K562 (cell line): ENCODE measurements at regions not wholly inside any gene's neighbourhood (a gene's known extent, or its start where the extent isn't known, plus 50 kb on each side); places are given as distances from the start of the nearest gene placed in this dataset.

Experiments used
- ATAC-seq: fragments of 200-7000 bp; cut with Tn5 transposase; 3 replicates; pipeline ENCODE4 v1.9.1; 2020; ENCODE audit warnings: moderate library complexity
- BruUV-seq: library from RNA; stranded (reverse); fragments of 400-500 nt; replicated peaks from 2 replicates; lab custom pipeline; 2021; lab: Mats Ljungman, UMichigan
- CTCF ChIA-PET: fragments of 300-600 bp; formaldehyde crosslinking; extraction: SDS; loops from one replicate; lab custom pipeline; 2021; ENCODE audit warnings: low intra/inter-chr PET ratio; lab: Yijun Ruan, JAX
- POLR2A ChIA-PET: fragments of 300-600, 350-650 bp; sonication (Branson Sonifier 250); formaldehyde crosslinking; extraction: SDS; loops from one replicate; lab custom pipeline; 2021; ENCODE audit warnings: antibody characterized with exemption, inconsistent platforms; lab: Yijun Ruan, JAX
- DNase-seq, 4 experiments: peaks; one replicate each; pipeline versions ENCODE4 v3.0.0 to v3.0.0-alpha.2; 2011 to 2018; ENCODE audit warnings: low spot score in 3 of 4, mixed read lengths in 3 of 4; ENCODE audit errors: extremely low read depth in 1 of 4
- FAIRE-seq: peaks from 2 replicates; lab custom pipeline; 2011; peaks lifted over from hg19 to GRCh38; lab: Jason Lieb, UNC
- H2AFZ ChIP-seq: 2 replicates; pipeline ENCODE4 v1.6.0; 2011; ENCODE audit warnings: low read depth, low read length, control low read depth, inconsistent platforms
- H3K27ac ChIP-seq: fragments of 200-600 bp; 3 replicates; pipeline ENCODE4 v1.8.0; 2011; ENCODE audit warnings: low read depth, mild to moderate bottlenecking, control low read depth, inconsistent platforms, low read length, moderate library complexity, mixed read lengths; ENCODE audit errors: extremely low read depth
- H3K27me3 ChIP-seq, 2 experiments: fragments of 300-600 bp in 1 of 2; 2 replicates in 1 of 2; 3 replicates in 1 of 2; pipeline versions ENCODE4 v1.6.0 to v1.8.0; 2011; ENCODE audit warnings: inconsistent platforms in 2 of 2, low read length in 2 of 2, mild to moderate bottlenecking in 1 of 2, mixed read lengths in 1 of 2, moderate library complexity in 1 of 2; ENCODE audit not compliant: control insufficient read depth in 2 of 2, insufficient read depth in 2 of 2
- H3K36me3 ChIP-seq: fragments of 300-600 bp; 3 replicates; pipeline ENCODE4 v1.8.0; 2011; ENCODE audit warnings: mild to moderate bottlenecking, low read length, inconsistent platforms; ENCODE audit not compliant: control insufficient read depth, insufficient read depth
- H3K4me1 ChIP-seq, 2 experiments: fragments of 200-600 bp in 1 of 2; replicated peaks in 1 of 2; 2 replicates in 1 of 2; 3 replicates in 1 of 2; pipeline versions ENCODE4 v1.5.1 to v1.8.0; 2011; ENCODE audit warnings: inconsistent platforms in 2 of 2, low read length in 2 of 2, mild to moderate bottlenecking in 1 of 2, mixed read lengths in 1 of 2, moderate library complexity in 1 of 2; ENCODE audit not compliant: control insufficient read depth in 2 of 2, insufficient read depth in 2 of 2
- H3K4me2 ChIP-seq: 2 replicates; pipeline ENCODE4 v1.6.1; 2011; ENCODE audit warnings: low read length, control low read depth, inconsistent platforms, mixed read lengths; ENCODE audit not compliant: insufficient read depth
- H3K4me3 ChIP-seq: fragments of 200-600 bp; sonication (generic), shearing (Covaris generic); 2 replicates; pipeline ENCODE4 v1.5.1; 2016; ENCODE audit warnings: control low read depth, inconsistent platforms
- H3K79me2 ChIP-seq: fragments of 200-600 bp; 3 replicates; pipeline ENCODE4 v1.8.0; 2011; ENCODE audit warnings: low read length, inconsistent platforms; ENCODE audit not compliant: control insufficient read depth, insufficient read depth
- H3K9ac ChIP-seq, 2 experiments: 2 replicates each; pipeline versions ENCODE4 v1.6.0 to v1.6.1; 2011; ENCODE audit warnings: low read depth in 2 of 2, low read length in 2 of 2, control low read depth in 1 of 2, inconsistent platforms in 1 of 2, mild to moderate bottlenecking in 1 of 2, mixed read lengths in 1 of 2; ENCODE audit not compliant: insufficient read depth in 1 of 2
- H3K9me1 ChIP-seq: one replicate; pipeline ENCODE4 v1.6.0; 2011; ENCODE audit warnings: inconsistent platforms, mild to moderate bottlenecking, low read length, moderate library complexity; ENCODE audit not compliant: control insufficient read depth, insufficient read depth
- H3K9me3 ChIP-seq: replicated peaks from 2 replicates; pipeline ENCODE4 v1.5.1; 2011; ENCODE audit warnings: low read depth, low read length, inconsistent platforms; ENCODE audit not compliant: control insufficient read depth, insufficient read depth
- H4K20me1 ChIP-seq: replicated peaks from 2 replicates; pipeline ENCODE4 v1.6.1; 2011; ENCODE audit warnings: low read length, inconsistent platforms, mixed read lengths; ENCODE audit not compliant: control insufficient read depth, insufficient read depth
- FOXM1 ChIP-seq, 2 experiments: fragments of 450-650 bp in 1 of 2; sonication (generic) in 1 of 2; formaldehyde crosslinking in 1 of 2; IDR thresholded peaks; 2 replicates each; pipeline versions ENCODE4 v1.6.1 to v1.9.0; 2017 to 2022; ENCODE audit warnings: low read depth in 2 of 2, mild to moderate bottlenecking in 2 of 2, missing genetic modification reagents in 1 of 2, moderate library complexity in 1 of 2
- FUS ChIP-seq: fragments of 200-400 bp; formaldehyde crosslinking; optimal IDR thresholded peaks from 2 replicates; pipeline ENCODE3; 2017; ENCODE audit warnings: low read depth, low read length
- PPARD ChIP-seq: fragments of 250-450 bp; sonication (Bioruptor Pico); IDR thresholded peaks from 2 replicates; pipeline ENCODE4 v1.8.0; 2022; ENCODE audit warnings: inconsistent platforms, mild to moderate bottlenecking, moderate library complexity
- RFX7 ChIP-seq: fragments of 250-450 bp; sonication (Bioruptor Pico); IDR thresholded peaks from 2 replicates; pipeline ENCODE4 v1.5.1; 2021; ENCODE audit warnings: mild to moderate bottlenecking
- ZNF551 ChIP-seq: fragments of 250-450 bp; sonication (Bioruptor Pico); IDR thresholded peaks from 2 replicates; pipeline ENCODE4 v1.5.0; 2021; ENCODE audit warnings: mild to moderate bottlenecking, moderate library complexity
- WGBS: fragments of 100-300 bp; shearing (Covaris generic); methylation state at CpG from one replicate; pipeline ENCODE4 v1.1.6; 2016; ENCODE audit warnings: low coverage, mixed read lengths; ENCODE audit not compliant: insufficient coverage; ENCODE audit errors: missing lambda C conversion rate; 5-methylcytosine and 5-hydroxymethylcytosine counted together
- in situ Hi-C: fragments of 300-500 bp; cut with MboI; formaldehyde crosslinking; loops from 4 replicates; pipeline ENCODE4 v1.15.0; 2018; ENCODE audit warnings: inconsistent platforms, mixed read lengths
- intact Hi-C: fragments of 100-400 bp; cut with micrococcal nuclease; formaldehyde crosslinking; loops from 2 replicates; pipeline ENCODE4 v1.14.2; 2022
- TF ChIP-seq, protein P1 (sequence below): fragments of 250-450 bp; sonication (Bioruptor Pico); IDR thresholded peaks from 2 replicates; pipeline ENCODE4 v1.9.0; 2021; ENCODE audit warnings: mild to moderate bottlenecking

DNA sequence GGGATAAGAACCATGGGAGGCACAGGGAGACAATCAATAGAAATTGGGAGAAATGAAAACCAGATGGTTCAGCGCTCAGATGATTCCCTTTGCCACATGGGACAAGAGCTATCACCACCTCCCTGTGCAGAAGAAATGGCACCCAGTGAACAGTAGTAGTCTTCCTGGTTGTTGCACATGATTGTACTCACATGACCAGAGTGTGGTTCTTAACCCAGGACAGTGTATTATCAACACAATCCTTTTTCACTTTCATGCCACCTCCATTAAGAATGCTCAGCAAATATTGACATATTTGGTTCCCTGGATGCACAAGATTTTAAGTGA lies 149.0 kb upstream of the SH3BP4 start (continued):
- no peak for TF ChIP-seq RFX7 (CRISPR knock-in tag)
- no peak for TF ChIP-seq ZNF551 (CRISPR knock-in tag)

DNA sequence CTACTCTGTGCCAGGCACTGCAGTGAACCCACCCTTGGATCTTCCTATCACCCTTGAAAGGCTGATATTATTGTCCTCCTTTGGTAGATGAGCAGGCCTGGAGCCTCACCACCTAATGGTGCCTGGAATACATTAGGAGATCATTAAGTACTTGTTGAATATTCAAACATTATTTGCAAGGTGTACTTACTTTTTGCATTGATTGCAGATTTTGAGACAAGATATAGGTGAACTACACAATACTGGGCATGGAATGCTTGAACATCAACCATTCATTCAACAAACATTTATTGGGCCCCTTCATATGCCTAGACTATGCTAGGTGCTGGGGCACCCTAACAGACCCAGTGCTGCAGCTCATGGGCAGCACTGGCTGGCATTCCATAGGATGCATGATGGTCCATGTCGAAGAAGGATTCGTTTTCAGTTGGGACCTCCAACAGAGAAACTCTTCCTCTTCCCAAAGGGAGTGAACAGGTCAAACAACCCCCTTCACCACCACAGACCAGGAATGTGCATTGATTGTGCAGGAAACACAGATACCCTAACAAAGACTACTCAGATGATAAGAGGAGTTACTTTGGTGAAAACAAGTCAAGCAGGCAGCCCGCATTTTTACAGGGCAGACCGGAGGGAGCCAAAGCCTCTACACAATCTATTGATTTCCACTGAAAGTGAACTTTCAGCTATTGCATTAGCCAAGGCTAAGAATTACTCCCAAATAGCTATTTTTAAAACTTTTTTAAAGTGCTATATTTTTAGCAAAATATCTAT lies 149.6 kb upstream of the SH3BP4 start:
- no peaks in the 10 kb centered on the region for H3K9me3 ChIP-seq
- H3K9me1 ChIP-seq, result no peaks in the 10 kb centered on the region
- no peak for FAIRE-seq
- H3K9ac ChIP-seq, result no peak overlapping the region
- TF ChIP-seq FOXM1 (IDR thresholded peaks at IDR 0.05; ENCODE audit: low read depth) (no peak), FOXM1 (CRISPR knock-in tag; IDR thresholded peaks at IDR 0.05; ENCODE audit: low read depth) (no peak), PPARD (CRISPR knock-in tag) (no peak), FUS (no peak)
- TF ChIP-seq, protein P1, sequence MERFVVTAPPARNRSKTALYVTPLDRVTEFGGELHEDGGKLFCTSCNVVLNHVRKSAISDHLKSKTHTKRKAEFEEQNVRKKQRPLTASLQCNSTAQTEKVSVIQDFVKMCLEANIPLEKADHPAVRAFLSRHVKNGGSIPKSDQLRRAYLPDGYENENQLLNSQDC (CRISPR knock-in tag), result no peak
- H3K79me2 ChIP-seq, result no peaks in the 10 kb centered on the region
- DNase-seq, result no peak
- no peak for ATAC-seq
- H3K4me3 ChIP-seq, result no peak overlapping the region
- in situ Hi-C loops, result no loop called here
- intact Hi-C loops, result no loop called here
- 8% methylated on average over 4 of the region's 4 CpGs for WGBS
- no peaks in the 10 kb centered on the region for H3K4me1 ChIP-seq
- CTCF ChIA-PET, result no interaction called here
- POLR2A ChIA-PET, result no interaction called here
- H3K4me2 ChIP-seq, result no peak overlapping the region
- H3K36me3 ChIP-seq, result no peaks in the 10 kb centered on the region
- H3K27me3 ChIP-seq, result no peaks in the 10 kb centered on the region
- no peak overlapping the region for H3K27ac ChIP-seq
- no peak overlapping the region for H2AFZ ChIP-seq
- no peaks in the 10 kb centered on the region for H4K20me1 ChIP-seq
- no TSS peak for BruUV-seq
